Hepatocyte (in vitro differentiated cells): ENCODE measurements at regions not wholly inside any gene's neighbourhood (a gene's known extent, or its start where the extent isn't known, plus 50 kb on each side); places are given as distances from the start of the nearest gene placed in this dataset.

ENCODE experiments used
- CTCF ChIP-seq: fragments of 200-600 bp; sonication (generic); IDR thresholded peaks from 2 replicates; pipeline ENCODE4 v1.5.1; 2016; ENCODE audit warnings: antibody characterized with exemption, mild to moderate bottlenecking; ENCODE audit not compliant: poor library complexity
- EZH2phosphoT487 ChIP-seq: fragments of 200-600 bp; sonication (generic); IDR thresholded peaks from one replicate; pipeline ENCODE4 v1.6.1; 2018; ENCODE audit warnings: antibody characterized with exemption, mild to moderate bottlenecking, low read depth, moderate library complexity; ENCODE audit not compliant: unreplicated experiment, severe bottlenecking

GRCh38 chr9:118946669-118947068 lies 422.6 kb downstream of the BRINP1 start:
- TF ChIP-seq EZH2phosphoT487 = no peak
- TF ChIP-seq CTCF = no peak
